ENCODE measurements at regions not wholly inside any gene's neighbourhood (a gene's known extent, or its start where the extent isn't known, plus 50 kb on each side); places are given as distances from the start of the nearest gene placed in this dataset.

DNA sequence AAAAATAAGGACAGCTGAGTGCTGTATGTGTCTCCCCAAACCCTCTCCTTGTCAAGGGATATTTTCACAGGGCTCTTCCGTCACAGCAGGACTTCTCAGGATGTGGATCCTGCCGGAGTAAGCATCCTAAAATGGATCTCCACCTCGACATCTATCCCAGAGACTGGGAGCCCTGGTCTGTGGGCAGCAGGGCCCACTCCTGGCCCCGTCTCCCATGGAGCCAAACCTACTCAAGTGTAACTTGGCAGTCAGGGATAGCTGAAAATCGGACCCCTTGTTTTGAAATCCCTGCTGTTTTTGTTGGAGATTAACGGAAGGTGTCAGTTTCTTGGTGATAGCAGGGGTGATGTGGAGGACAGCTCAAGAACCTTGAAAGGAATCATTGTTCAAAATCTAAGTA, 109.0 kb upstream of the TWIST2 start:
- no peak overlapping the region for H3K4me3 ChIP-seq
- no peaks in the 10 kb centered on the region for H3K36me3 ChIP-seq
- peaks cover 6% of the 10 kb centered on the region for H3K9me3 ChIP-seq
- no peak for DNase-seq
- no peaks in the 10 kb centered on the region for H3K27me3 ChIP-seq

DNA sequence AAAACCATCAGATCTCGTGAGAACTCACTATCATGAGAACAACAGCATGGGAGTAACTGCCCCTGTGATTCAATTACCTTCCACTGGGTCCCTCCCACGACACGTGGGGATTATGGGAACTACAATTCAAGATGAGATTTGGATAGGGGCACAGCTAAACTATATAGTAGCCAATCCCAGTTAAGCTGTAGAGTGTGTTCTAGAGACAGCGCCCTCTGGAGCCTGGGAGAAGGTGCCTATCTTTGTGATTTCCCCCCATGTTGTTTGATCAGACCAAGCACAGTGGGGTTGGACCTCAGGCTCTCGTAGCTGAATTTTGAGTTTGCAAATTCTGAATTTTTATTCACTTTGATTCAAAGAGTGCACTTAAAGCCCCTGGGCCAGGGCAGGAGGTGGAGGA, 108.2 kb upstream of the TWIST2 start:
- H3K36me3 ChIP-seq: no peaks in the 10 kb centered on the region
- H3K9me3 ChIP-seq: peaks cover 6% of the 10 kb centered on the region; the same call in 1 of the 2 replicates
- H3K4me3 ChIP-seq: no peak overlapping the region
- no peaks in the 10 kb centered on the region for H3K27me3 ChIP-seq
- no peak for DNase-seq

DNA sequence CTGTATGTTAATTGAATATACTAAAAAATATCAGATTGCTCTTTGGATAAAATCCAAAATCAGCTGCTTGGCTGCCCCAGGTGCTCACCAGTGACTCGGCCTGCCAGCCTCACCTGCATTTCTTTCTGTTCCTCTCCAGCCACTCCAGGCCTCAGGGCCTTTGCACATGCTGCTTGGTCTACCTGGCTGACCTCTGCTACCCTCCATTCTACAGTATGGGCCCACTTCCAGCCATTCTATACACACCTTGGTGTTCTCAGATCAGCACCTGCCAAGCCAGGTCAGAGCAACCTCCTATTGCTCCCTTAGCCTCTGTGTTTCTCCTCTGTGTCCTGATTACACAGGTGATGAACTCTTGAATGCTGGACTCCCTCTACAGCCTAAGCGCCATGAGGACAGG, 106.6 kb upstream of the TWIST2 start:
- Histone ChIP-seq H3K27me3 (no peaks in the 10 kb centered on the region), H3K9me3 (peaks cover 6% of the 10 kb centered on the region; the same call in 1 of the 2 replicates), H3K36me3 (no peaks in the 10 kb centered on the region)

GRCh38 chr2:238742066-238742465, 105.8 kb upstream of the TWIST2 start:
- no peaks in the 10 kb centered on the region for H3K27me3 ChIP-seq
- H3K36me3 ChIP-seq: no peaks in the 10 kb centered on the region
- no peak for DNase-seq
- no peak overlapping the region for H3K4me3 ChIP-seq
- peaks cover 6% of the 10 kb centered on the region; the same call in 1 of the 2 replicates for H3K9me3 ChIP-seq

More for the DNA sequence above, 106.6 kb upstream of the TWIST2 start:
- H3K4me3 ChIP-seq: no peak overlapping the region
- no peak for DNase-seq

GRCh38 chr2:238742664-238743063, 105.2 kb upstream of the TWIST2 start:
- no peaks in the 10 kb centered on the region for H3K36me3 ChIP-seq
- H3K9me3 ChIP-seq: peaks cover 2% of the 10 kb centered on the region; the same call in 1 of the 2 replicates
- no peak for DNase-seq
- no peaks in the 10 kb centered on the region for H3K27me3 ChIP-seq
- no peak overlapping the region for H3K4me3 ChIP-seq

DNA sequence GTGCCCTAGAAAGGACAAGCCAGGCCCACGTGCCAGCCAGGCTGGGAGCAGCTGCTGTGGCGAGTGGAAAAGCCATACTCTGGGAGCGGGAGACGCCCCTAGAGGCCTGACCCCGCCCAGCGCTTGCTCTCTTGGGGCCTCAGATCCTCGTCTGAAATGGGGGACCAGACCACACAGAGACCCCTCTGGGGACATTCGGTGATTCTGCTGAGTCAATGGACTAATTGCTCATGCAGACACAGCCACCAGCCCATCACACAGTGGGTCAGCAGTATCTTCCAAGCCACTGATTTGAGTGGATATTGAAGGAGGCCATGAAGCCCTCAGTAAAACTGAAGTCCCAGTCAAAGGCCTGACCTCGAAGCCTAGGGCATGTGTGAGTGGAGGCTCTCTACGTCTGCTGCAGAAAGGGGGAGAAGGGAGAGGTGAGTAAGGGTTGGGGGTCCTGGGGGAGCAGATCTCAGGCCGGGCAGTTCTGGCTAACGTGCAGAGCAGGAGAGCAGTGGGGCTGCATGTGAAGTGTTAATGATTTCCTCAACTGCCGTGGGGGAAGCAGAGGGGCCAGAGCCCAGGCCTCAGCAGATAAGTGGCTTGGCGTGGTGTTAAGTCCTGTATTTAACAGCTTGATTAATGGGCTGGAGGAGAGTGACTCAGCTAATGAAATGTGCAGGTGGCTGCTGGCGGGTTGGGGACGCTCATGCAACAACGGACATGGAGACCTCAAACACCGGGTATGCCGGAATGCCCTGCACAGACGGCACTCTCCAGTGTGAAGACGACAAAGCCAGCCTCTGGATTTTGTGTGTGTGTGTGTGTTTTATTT, 104.4 kb upstream of the TWIST2 start:
- no peak for DNase-seq
- Histone ChIP-seq H3K36me3 (no peaks in the 10 kb centered on the region), H3K9me3 (no peaks in the 10 kb centered on the region), H3K27me3 (no peaks in the 10 kb centered on the region), H3K4me3 (no peak overlapping the region)

- no peak for DNase-seq
- H3K9me3 ChIP-seq: no peaks in the 10 kb centered on the region
- no peaks in the 10 kb centered on the region for H3K36me3 ChIP-seq
- no peaks in the 10 kb centered on the region for H3K27me3 ChIP-seq
- no peak overlapping the region for H3K4me3 ChIP-seq
Observed at GRCh38 chr2:238744951-238745350, 102.9 kb upstream of the TWIST2 start.

- Histone ChIP-seq H3K36me3 (no peaks in the 10 kb centered on the region), H3K4me3 (no peak overlapping the region), H3K9me3 (peaks cover 2% of the 10 kb centered on the region; the same call in 1 of the 2 replicates), H3K27me3 (no peaks in the 10 kb centered on the region)
- no peak for DNase-seq
Observed at GRCh38 chr2:238745997-238746396, 101.9 kb upstream of the TWIST2 start.

DNA sequence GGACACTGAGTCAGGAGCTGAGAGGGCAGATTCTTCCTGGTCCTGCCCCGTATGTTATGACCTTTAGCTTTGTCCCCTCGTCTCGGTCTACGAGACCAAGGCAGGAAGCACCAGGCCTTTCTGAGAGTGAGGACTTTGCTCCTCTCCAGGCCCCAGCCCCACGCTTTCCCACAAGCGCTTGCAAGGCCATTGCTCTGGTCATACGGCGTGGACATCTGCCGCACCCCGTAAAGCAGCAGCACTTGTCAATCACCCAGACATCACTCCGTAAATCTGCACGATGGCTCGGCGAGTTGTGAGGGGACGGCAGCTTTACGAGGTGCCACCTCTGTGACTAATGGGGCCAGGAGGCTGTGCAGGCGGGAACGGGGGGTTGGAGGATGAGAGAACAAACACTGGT, 100.8 kb upstream of the TWIST2 start:
- Histone ChIP-seq H3K4me3 (no peak overlapping the region), H3K27me3 (no peaks in the 10 kb centered on the region), H3K9me3 (peaks cover 2% of the 10 kb centered on the region; the same call in 1 of the 2 replicates), H3K36me3 (no peaks in the 10 kb centered on the region)
- no peak for DNase-seq

DNA sequence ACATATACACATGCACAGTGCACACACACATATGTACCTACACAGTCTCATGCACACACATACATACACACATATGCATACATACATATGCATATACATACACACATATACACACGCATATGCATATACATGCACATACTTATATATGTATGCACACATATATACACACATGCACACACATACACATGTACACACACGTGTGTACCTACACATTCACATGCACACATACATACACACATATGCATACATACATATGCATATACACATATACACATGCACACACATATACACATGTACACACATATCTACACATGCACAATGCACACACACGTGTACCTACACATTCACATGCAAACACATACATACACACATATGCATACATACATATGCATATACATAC, 100.3 kb upstream of the TWIST2 start:
- DNase-seq: no peak
- Histone ChIP-seq H3K4me3 (no peak overlapping the region), H3K9me3 (peaks cover 2% of the 10 kb centered on the region; the same call in 1 of the 2 replicates), H3K36me3 (no peaks in the 10 kb centered on the region), H3K27me3 (no peaks in the 10 kb centered on the region)

- no peak for DNase-seq
- Histone ChIP-seq H3K9me3 (peaks cover 2% of the 10 kb centered on the region; the same call in 1 of the 2 replicates), H3K4me3 (no peak overlapping the region), H3K36me3 (no peaks in the 10 kb centered on the region), H3K27me3 (no peaks in the 10 kb centered on the region)
Observed at GRCh38 chr2:238750212-238750904, 97.5 kb upstream of the TWIST2 start.

DNA sequence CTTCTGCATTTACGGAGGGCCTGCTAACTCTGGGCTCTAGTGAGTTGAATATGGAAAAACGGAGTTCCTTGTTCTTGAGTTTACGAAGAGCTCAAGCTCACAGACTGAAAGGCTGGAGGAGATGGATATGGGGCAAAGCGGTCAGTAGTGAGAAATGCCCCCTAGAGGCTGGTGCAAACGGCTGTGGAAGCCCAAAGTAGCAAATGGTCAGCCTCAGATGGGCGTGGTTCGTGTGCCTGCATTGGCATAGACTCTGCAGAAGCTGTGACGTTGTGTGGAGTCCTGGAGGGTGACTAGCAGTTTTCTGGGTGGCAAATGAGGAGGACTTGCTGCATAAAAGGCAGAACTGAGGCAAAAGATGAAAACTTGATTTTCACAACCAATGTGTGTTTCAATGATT, 93.6 kb upstream of the TWIST2 start:
- H3K27me3 ChIP-seq: no peaks in the 10 kb centered on the region
- H3K9me3 ChIP-seq: peaks cover 2% of the 10 kb centered on the region; the same call in 1 of the 2 replicates
- no peaks in the 10 kb centered on the region for H3K36me3 ChIP-seq
- no peak for DNase-seq
- H3K4me3 ChIP-seq: no peak overlapping the region

- peak; percentile 29 for DNase-seq
- H3K27me3 ChIP-seq: peaks cover 7% of the 10 kb centered on the region
- H3K36me3 ChIP-seq: no peaks in the 10 kb centered on the region
- no peaks in the 10 kb centered on the region for H3K9me3 ChIP-seq
- no peak overlapping the region for H3K4me3 ChIP-seq
Observed at GRCh38 chr2:238761868-238762267, 86.0 kb upstream of the TWIST2 start.

- H3K9me3 ChIP-seq: no peaks in the 10 kb centered on the region
- no peak overlapping the region for H3K4me3 ChIP-seq
- DNase-seq: no peak
- peaks cover 10% of the 10 kb centered on the region for H3K27me3 ChIP-seq
- H3K36me3 ChIP-seq: no peaks in the 10 kb centered on the region
Observed at GRCh38 chr2:238763471-238763995, 84.4 kb upstream of the TWIST2 start.

GRCh38 chr2:238765590-238765989, 82.3 kb upstream of the TWIST2 start:
- peaks cover 11% of the 10 kb centered on the region for H3K27me3 ChIP-seq

GRCh38 chr2:238771218-238771617, 76.7 kb upstream of the TWIST2 start:
- no peak for DNase-seq
- H3K9me3 ChIP-seq: no peaks in the 10 kb centered on the region
- H3K4me3 ChIP-seq: no peak overlapping the region
- H3K36me3 ChIP-seq: no peaks in the 10 kb centered on the region
- peaks cover 10% of the 10 kb centered on the region for H3K27me3 ChIP-seq

More at GRCh38 chr2:238765590-238765989, 82.3 kb upstream of the TWIST2 start:
- H3K36me3 ChIP-seq: no peaks in the 10 kb centered on the region
- DNase-seq: no peak
- no peak overlapping the region for H3K4me3 ChIP-seq
- H3K9me3 ChIP-seq: no peaks in the 10 kb centered on the region

- no peak overlapping the region for H3K4me3 ChIP-seq
- peaks cover 10% of the 10 kb centered on the region for H3K27me3 ChIP-seq
- no peak for DNase-seq
- H3K9me3 ChIP-seq: no peaks in the 10 kb centered on the region
- no peaks in the 10 kb centered on the region for H3K36me3 ChIP-seq
Observed at GRCh38 chr2:238771639-238772038, 76.2 kb upstream of the TWIST2 start.
